Endothelial cell of umbilical vein (primary cell): ENCODE measurements at regions not wholly inside any gene's neighbourhood (a gene's known extent, or its start where the extent isn't known, plus 50 kb on each side); places are given as distances from the start of the nearest gene placed in this dataset.

Experiments used
- BruUV-seq: library from RNA; stranded (reverse); fragments of 400-500 nt; replicated peaks from 2 replicates; lab custom pipeline; 2021; lab: Mats Ljungman, UMichigan
- CTCF ChIA-PET: fragments of 300-600, 350-600 bp; sonication (Branson Sonifier 250); formaldehyde crosslinking; loops from one replicate; lab custom pipeline; 2021; ENCODE audit warnings: antibody characterized with exemption, inconsistent platforms; lab: Charles Lee
- POLR2A ChIA-PET: fragments of 300-600, 350-600 bp; sonication (Branson Sonifier 250); formaldehyde crosslinking; loops from one replicate; lab custom pipeline; 2021; ENCODE audit warnings: antibody characterized with exemption, inconsistent platforms; lab: Charles Lee
- DNase-seq: peaks from one replicate; pipeline ENCODE4 v3.0.0-alpha.2; 2011; ENCODE audit warnings: low read depth, low spot score
- FAIRE-seq: peaks from 2 replicates; lab custom pipeline; 2011; peaks lifted over from hg19 to GRCh38; lab: Jason Lieb, UNC
- H2AFZ ChIP-seq: 2 replicates; pipeline ENCODE4 v1.6.0; 2012; ENCODE audit warnings: low read depth, low read length, control low read depth, inconsistent platforms
- H3K27ac ChIP-seq: 2 replicates; pipeline ENCODE4 v1.5.1; 2011; ENCODE audit warnings: low read depth, mild to moderate bottlenecking, control low read depth, low read length, moderate library complexity; ENCODE audit not compliant: insufficient read depth
- H3K27me3 ChIP-seq, 2 experiments: 2 replicates each; pipeline versions ENCODE4 v1.6.0 to v1.6.1; 2011; ENCODE audit warnings: low read length in 2 of 2, mixed read lengths in 1 of 2; ENCODE audit not compliant: control insufficient read depth in 2 of 2, insufficient read depth in 2 of 2
- H3K36me3 ChIP-seq, 2 experiments: 2 replicates in 1 of 2; 3 replicates in 1 of 2; pipeline ENCODE4 v1.5.1; 2011; ENCODE audit warnings: low read length in 2 of 2, mild to moderate bottlenecking in 1 of 2, moderate library complexity in 1 of 2; ENCODE audit not compliant: control insufficient read depth in 2 of 2, insufficient read depth in 2 of 2; ENCODE audit errors: extremely low read depth in 1 of 2
- H3K4me1 ChIP-seq: 3 replicates; pipeline ENCODE4 v1.5.1; 2011; ENCODE audit warnings: mild to moderate bottlenecking, low read length; ENCODE audit not compliant: control insufficient read depth, insufficient read depth; ENCODE audit errors: extremely low read depth
- H3K4me2 ChIP-seq: 2 replicates; pipeline ENCODE4 v1.6.1; 2011; ENCODE audit warnings: low read length, control low read depth, mixed read lengths; ENCODE audit not compliant: insufficient read depth
- H3K4me3 ChIP-seq, 3 experiments: fragments of 200-600 bp in 1 of 3; sonication (generic), shearing (Covaris generic) in 1 of 3; replicated peaks in 1 of 3; 2 replicates each; pipeline ENCODE4 v1.5.1; 2011 to 2016; ENCODE audit warnings: control low read depth in 3 of 3, low read length in 3 of 3, mild to moderate bottlenecking in 2 of 3, inconsistent platforms in 1 of 3, low read depth in 1 of 3, moderate library complexity in 1 of 3; ENCODE audit not compliant: insufficient read depth in 1 of 3
- H3K79me2 ChIP-seq: 2 replicates; pipeline ENCODE4 v1.6.0; 2012; ENCODE audit warnings: low read length, inconsistent platforms; ENCODE audit not compliant: control insufficient read depth, insufficient read depth
- H3K9ac ChIP-seq: replicated peaks from 2 replicates; pipeline ENCODE3; 2011; ENCODE audit warnings: low read length, control low read depth; ENCODE audit not compliant: insufficient read depth; ENCODE audit errors: extremely low read depth
- H3K9me1 ChIP-seq: replicated peaks from 3 replicates; pipeline ENCODE4 v1.6.0; 2011; ENCODE audit warnings: mild to moderate bottlenecking, low read length; ENCODE audit not compliant: control insufficient read depth, insufficient read depth; ENCODE audit errors: extremely low read depth
- H3K9me3 ChIP-seq: replicated peaks from 2 replicates; pipeline ENCODE4 v1.5.1; 2012; ENCODE audit warnings: low read length, inconsistent platforms; ENCODE audit not compliant: control insufficient read depth, insufficient read depth
- H4K20me1 ChIP-seq: replicated peaks from 2 replicates; pipeline ENCODE3; 2011; ENCODE audit warnings: mild to moderate bottlenecking, low read length; ENCODE audit not compliant: control insufficient read depth, insufficient read depth; ENCODE audit errors: extremely low read depth
- EZH2 ChIP-seq: IDR thresholded peaks from 2 replicates; pipeline ENCODE4 v1.6.1; 2012; ENCODE audit warnings: borderline replicate concordance, low read depth, mild to moderate bottlenecking, moderate library complexity, low read length, inconsistent platforms; ENCODE audit not compliant: severe bottlenecking
- FOS ChIP-seq: IDR thresholded peaks from 2 replicates; pipeline ENCODE4 v1.6.1; 2011; ENCODE audit warnings: mild to moderate bottlenecking, low read length, moderate library complexity, borderline replicate concordance; ENCODE audit not compliant: insufficient read depth
- GATA2 ChIP-seq: IDR thresholded peaks from 2 replicates; pipeline ENCODE4 v1.7.0; 2011; ENCODE audit warnings: low read depth, mild to moderate bottlenecking, moderate library complexity, mixed read lengths, low read length; ENCODE audit not compliant: insufficient read length, insufficient read depth
- JUN ChIP-seq: IDR thresholded peaks from 2 replicates; pipeline ENCODE4 v1.6.1; 2011; ENCODE audit warnings: borderline replicate concordance, low read depth; ENCODE audit not compliant: insufficient read length, insufficient read depth
- MAX ChIP-seq: IDR thresholded peaks from 2 replicates; pipeline ENCODE4 v1.6.1; 2011; ENCODE audit not compliant: insufficient read depth, insufficient read length
- MYC ChIP-seq: IDR thresholded peaks from one replicate; pipeline ENCODE4 v1.6.1; 2011; ENCODE audit warnings: mild to moderate bottlenecking, low read depth, low read length
- POLR2A ChIP-seq: IDR thresholded peaks from 2 replicates; pipeline ENCODE4 v1.6.1; 2012; ENCODE audit warnings: low read depth, mild to moderate bottlenecking, control low read depth, low read length
- POLR2AphosphoS5 ChIP-seq: IDR thresholded peaks from 2 replicates; pipeline ENCODE4 v1.6.1; 2012; ENCODE audit warnings: low read depth, mild to moderate bottlenecking, control low read depth, low read length, moderate library complexity; ENCODE audit not compliant: insufficient read depth
- dilution Hi-C: fragments of 300-500 bp; cut with MboI; formaldehyde crosslinking; loops from one replicate; pipeline ENCODE4 v1.15.0; 2019; ENCODE audit warnings: low sequenced_read_pairs; ENCODE audit not compliant: extremely low pct_ligation_motif_present
- intact Hi-C: fragments of 100-400 bp; cut with micrococcal nuclease; formaldehyde crosslinking; loops from one replicate; pipeline ENCODE4 v1.10.0; 2022
- TF ChIP-seq, protein P1 (sequence below), 2 donors: IDR thresholded peaks; 1 replicate in 1 of 2; 2 replicates in 1 of 2; pipeline ENCODE4 v1.5.1; 2011; ENCODE audit warnings: low read length in 2 of 2, mild to moderate bottlenecking in 2 of 2, moderate library complexity in 2 of 2, control low read depth in 1 of 2, inconsistent platforms in 1 of 2, low read depth in 1 of 2; ENCODE audit not compliant: insufficient read depth in 1 of 2; ENCODE audit errors: extremely low read depth in 1 of 2

GRCh38 chr6:132063204-132063603 is 112.0 kb upstream of the CCN2 start:
- H3K4me2 ChIP-seq, result peak overlapping the region; percentile 66
- H4K20me1 ChIP-seq, result no peaks in the 10 kb centered on the region
- DNase-seq, result peak; percentile 98
- CTCF ChIA-PET, result interaction anchor here (1.1 to 4.0 kb wide), 9 partner anchors 22 to 155 kb away, joined by 3 to 16 read pairs (median 5); partner anchors contain the start of gene CCN2
- TF ChIP-seq MYC, result peak; percentile 85
- TF ChIP-seq, protein P1, sequence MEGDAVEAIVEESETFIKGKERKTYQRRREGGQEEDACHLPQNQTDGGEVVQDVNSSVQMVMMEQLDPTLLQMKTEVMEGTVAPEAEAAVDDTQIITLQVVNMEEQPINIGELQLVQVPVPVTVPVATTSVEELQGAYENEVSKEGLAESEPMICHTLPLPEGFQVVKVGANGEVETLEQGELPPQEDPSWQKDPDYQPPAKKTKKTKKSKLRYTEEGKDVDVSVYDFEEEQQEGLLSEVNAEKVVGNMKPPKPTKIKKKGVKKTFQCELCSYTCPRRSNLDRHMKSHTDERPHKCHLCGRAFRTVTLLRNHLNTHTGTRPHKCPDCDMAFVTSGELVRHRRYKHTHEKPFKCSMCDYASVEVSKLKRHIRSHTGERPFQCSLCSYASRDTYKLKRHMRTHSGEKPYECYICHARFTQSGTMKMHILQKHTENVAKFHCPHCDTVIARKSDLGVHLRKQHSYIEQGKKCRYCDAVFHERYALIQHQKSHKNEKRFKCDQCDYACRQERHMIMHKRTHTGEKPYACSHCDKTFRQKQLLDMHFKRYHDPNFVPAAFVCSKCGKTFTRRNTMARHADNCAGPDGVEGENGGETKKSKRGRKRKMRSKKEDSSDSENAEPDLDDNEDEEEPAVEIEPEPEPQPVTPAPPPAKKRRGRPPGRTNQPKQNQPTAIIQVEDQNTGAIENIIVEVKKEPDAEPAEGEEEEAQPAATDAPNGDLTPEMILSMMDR (IDR thresholded peaks at IDR 0.05; ENCODE audit: extremely low read depth in 1 of 2, insufficient read depth in 1 of 2, low read depth in 1 of 2, low read length in 2 of 2), result no peak
- TF ChIP-seq POLR2A, result peak; percentile 61
- TF ChIP-seq GATA2, result peak; percentile 89
- no peak for TF ChIP-seq EZH2
- peak; percentile 35 for TF ChIP-seq MAX
- TF ChIP-seq POLR2AphosphoS5, result peak; percentile 72
- no peak for TF ChIP-seq FOS
- TF ChIP-seq JUN, result peak; percentile 86
- H2AFZ ChIP-seq, result no peak overlapping the region
- dilution Hi-C loops (no loop called here), intact Hi-C loops (loop anchor here (1.0 kb wide), 10 partner anchors 9 to 155 kb away; partner anchors contain the start of gene CCN2)
- H3K27ac ChIP-seq, result peak overlapping the region; percentile 99
- H3K9me1 ChIP-seq, result no peaks in the 10 kb centered on the region
- peak overlapping the region; percentile 87 for H3K9ac ChIP-seq
- POLR2A ChIA-PET, result interaction anchor here (0.8 to 7.0 kb wide), 7 partner anchors 10 to 114 kb away, joined by 5 to 167 read pairs (median 12); partner anchors contain the start of gene CCN2
- no peaks in the 10 kb centered on the region for H3K27me3 ChIP-seq
- no peaks in the 10 kb centered on the region for H3K36me3 ChIP-seq
- no peak for FAIRE-seq
- peaks cover 72% of the 10 kb centered on the region for H3K4me1 ChIP-seq
- no peaks in the 10 kb centered on the region for H3K79me2 ChIP-seq
- BruUV-seq, result no TSS peak
- H3K9me3 ChIP-seq, result no peaks in the 10 kb centered on the region
- no peak overlapping the region for H3K4me3 ChIP-seq
